IMR-90 (cell line): ENCODE measurements at regions not wholly inside any gene's neighbourhood (a gene's known extent, or its start where the extent isn't known, plus 50 kb on each side); places are given as distances from the start of the nearest gene placed in this dataset.

ENCODE experiments used
- ATAC-seq: fragments of 200-7000 bp; cut with Tn5 transposase; 2 replicates; pipeline ENCODE4 v1.9.1; 2020; ENCODE audit warnings: low read depth, mild to moderate bottlenecking, moderate library complexity
- BruUV-seq: library from RNA; stranded (reverse); fragments of 400-500 nt; replicated peaks from 2 replicates; lab custom pipeline; 2021; lab: Mats Ljungman, UMichigan
- CTCF ChIA-PET: fragments of 300-600 bp; formaldehyde crosslinking; extraction: SDS; loops from one replicate; lab custom pipeline; 2021; ENCODE audit warnings: antibody characterized with exemption; lab: Yijun Ruan, JAX
- POLR2A ChIA-PET: fragments of 300-600 bp; sonication (Branson Sonifier 250); formaldehyde crosslinking; loops from one replicate; lab custom pipeline; 2022; ENCODE audit warnings: antibody characterized with exemption; ENCODE audit not compliant: unreplicated experiment; lab: Charles Lee
- DNase-seq: peaks from one replicate; pipeline ENCODE4 v3.0.0; 2013
- H2AFZ ChIP-seq: replicated peaks from 2 replicates; pipeline ENCODE3; 2013; ENCODE audit warnings: low read length, mild to moderate bottlenecking; ENCODE audit not compliant: poor library complexity
- H2AK5ac ChIP-seq: 2 replicates; pipeline ENCODE4 v1.6.1; 2013; ENCODE audit warnings: low read depth, low read length, inconsistent platforms
- H2AK9ac ChIP-seq: replicated peaks from 2 replicates; pipeline ENCODE3; 2013; ENCODE audit warnings: mild to moderate bottlenecking, low read depth, low read length, moderate library complexity; ENCODE audit not compliant: poor library complexity
- H2BK120ac ChIP-seq: 2 replicates; pipeline ENCODE4 v1.6.1; 2013; ENCODE audit warnings: low read depth, low read length, inconsistent platforms
- H2BK15ac ChIP-seq: 3 replicates; pipeline ENCODE4 v1.6.1; 2013; ENCODE audit warnings: low read depth, low read length, inconsistent platforms
- H2BK20ac ChIP-seq: 2 replicates; pipeline ENCODE4 v1.6.1; 2013; ENCODE audit warnings: low read depth, mild to moderate bottlenecking, inconsistent platforms, low read length, moderate library complexity
- H2BK5ac ChIP-seq: 2 replicates; pipeline ENCODE4 v1.6.1; 2013; ENCODE audit warnings: mild to moderate bottlenecking, low read depth, low read length, inconsistent platforms; ENCODE audit not compliant: poor library complexity, severe bottlenecking
- H3K14ac ChIP-seq: replicated peaks from 2 replicates; pipeline ENCODE4 v1.6.1; 2013; ENCODE audit warnings: low read depth, low read length, inconsistent platforms
- H3K18ac ChIP-seq: 2 replicates; pipeline ENCODE4 v1.6.1; 2013; ENCODE audit warnings: low read depth, low read length, control low read depth
- H3K23ac ChIP-seq: 2 replicates; pipeline ENCODE4 v1.6.1; 2013; ENCODE audit warnings: low read depth, low read length, inconsistent platforms
- H3K27ac ChIP-seq: 2 replicates; pipeline ENCODE4 v1.5.1; 2013; ENCODE audit warnings: mild to moderate bottlenecking, control low read depth, low read length; ENCODE audit not compliant: insufficient read depth
- H3K27me3 ChIP-seq: 2 replicates; pipeline ENCODE4 v1.6.1; 2013; ENCODE audit warnings: low read length; ENCODE audit not compliant: control insufficient read depth, insufficient read depth
- H3K36me3 ChIP-seq: 2 replicates; pipeline ENCODE4 v1.6.1; 2013; ENCODE audit warnings: low read length, mixed read lengths; ENCODE audit not compliant: control insufficient read depth, insufficient read depth
- H3K4ac ChIP-seq: 2 replicates; pipeline ENCODE4 v1.6.1; 2013; ENCODE audit warnings: low read depth, low read length, inconsistent platforms
- H3K4me1 ChIP-seq: 2 replicates; pipeline ENCODE4 v1.6.1; 2013; ENCODE audit warnings: low read length, mixed read lengths; ENCODE audit not compliant: control insufficient read depth, insufficient read depth
- H3K4me2 ChIP-seq: 2 replicates; pipeline ENCODE4 v1.6.1; 2013; ENCODE audit warnings: low read depth, mild to moderate bottlenecking, control low read depth, low read length, moderate library complexity
- H3K4me3 ChIP-seq: 2 replicates; pipeline ENCODE4 v1.5.1; 2013; ENCODE audit warnings: low read depth, mild to moderate bottlenecking, control low read depth, low read length, moderate library complexity; ENCODE audit not compliant: insufficient read depth
- H3K56ac ChIP-seq: 2 replicates; pipeline ENCODE4 v1.6.1; 2013; ENCODE audit warnings: low read length, inconsistent platforms; ENCODE audit not compliant: insufficient read depth; ENCODE audit errors: extremely low read depth
- H3K79me1 ChIP-seq, 2 experiments: 2 replicates each; pipeline ENCODE4 v1.6.1; 2013; ENCODE audit warnings: low read length in 2 of 2, inconsistent platforms in 1 of 2, low read depth in 1 of 2
- H3K9ac ChIP-seq: 2 replicates; pipeline ENCODE4 v1.6.1; 2013; ENCODE audit warnings: low read depth, low read length, control low read depth
- H3K9me1 ChIP-seq: 2 replicates; pipeline ENCODE4 v1.6.1; 2013; ENCODE audit warnings: low read length, inconsistent platforms; ENCODE audit not compliant: insufficient read depth
- H3K9me3 ChIP-seq: 2 replicates; pipeline ENCODE4 v1.6.1; 2013; ENCODE audit warnings: low read length; ENCODE audit not compliant: control insufficient read depth, insufficient read depth
- H4K20me1 ChIP-seq: 2 replicates; pipeline ENCODE4 v1.6.1; 2013; ENCODE audit warnings: low read length, inconsistent platforms; ENCODE audit not compliant: insufficient read depth
- H4K5ac ChIP-seq: 2 replicates; pipeline ENCODE4 v1.6.1; 2013; ENCODE audit warnings: mild to moderate bottlenecking, low read depth, low read length, control low read depth
- H4K8ac ChIP-seq, 2 experiments: 2 replicates each; pipeline ENCODE4 v1.6.1; 2013; ENCODE audit warnings: low read depth in 2 of 2, low read length in 2 of 2, control low read depth in 1 of 2, inconsistent platforms in 1 of 2
- H4K91ac ChIP-seq: 2 replicates; pipeline ENCODE4 v1.6.1; 2013; ENCODE audit warnings: low read depth, low read length, inconsistent platforms; ENCODE audit not compliant: insufficient read depth
- BHLHE40 ChIP-seq: fragments of 150-350 bp; IDR thresholded peaks from 2 replicates; pipeline ENCODE4 v1.6.1; 2016; ENCODE audit warnings: mild to moderate bottlenecking, low read depth, low read length
- FOS ChIP-seq: fragments of 150-350 bp; IDR thresholded peaks from 2 replicates; pipeline ENCODE4 v1.6.1; 2016; ENCODE audit warnings: low read depth, low read length
- POLR2A ChIP-seq: IDR thresholded peaks from 2 replicates; pipeline ENCODE4 v1.6.1; 2012; ENCODE audit warnings: mild to moderate bottlenecking, low read depth, low read length
- RAD21 ChIP-seq: IDR thresholded peaks from 2 replicates; pipeline ENCODE4 v1.6.1; 2012; ENCODE audit warnings: low read length, improper control_type of control experiment
- RCOR1 ChIP-seq: IDR thresholded peaks from 2 replicates; pipeline ENCODE4 v1.6.1; 2012; ENCODE audit warnings: mild to moderate bottlenecking, low read length, improper control_type of control experiment; ENCODE audit not compliant: insufficient replicate concordance
- RFX5 ChIP-seq: IDR thresholded peaks from 2 replicates; pipeline ENCODE4 v1.8.0; 2012; ENCODE audit warnings: low read depth, mild to moderate bottlenecking, low read length, moderate library complexity
- USF2 ChIP-seq: fragments of 150-350 bp; IDR thresholded peaks from 2 replicates; pipeline ENCODE4 v1.6.1; 2017; ENCODE audit warnings: mild to moderate bottlenecking, antibody characterized with exemption, low read length, low read depth
- WGBS, 2 experiments: methylation state at CpG; one replicate each; pipeline versions ENCODE4 v1.1.5 to v1.1.7; 2013; ENCODE audit warnings: missing lambda C conversion rate in 2 of 2; ENCODE audit not compliant: insufficient read length in 1 of 2; ENCODE audit errors: extremely low coverage in 2 of 2; 5-methylcytosine and 5-hydroxymethylcytosine counted together
- dilution Hi-C: fragments of 300-500 bp; cut with HindIII; formaldehyde crosslinking; loops from one replicate; pipeline ENCODE4 v1.14.3; 2018; ENCODE audit warnings: low sequenced_read_pairs; ENCODE audit not compliant: unreplicated experiment
- in situ Hi-C: fragments of 300-500 bp; cut with MboI; formaldehyde crosslinking; loops from 3 replicates; pipeline ENCODE4 v1.14.3; 2019; ENCODE audit warnings: low sequenced_read_pairs, inconsistent platforms, mixed read lengths
- intact Hi-C: fragments of 100-400 bp; cut with micrococcal nuclease; formaldehyde crosslinking; loops from 2 replicates; pipeline ENCODE4 v1.10.0; 2022
- TF ChIP-seq, protein P1 (sequence below): conservative IDR thresholded peaks from 2 replicates; pipeline ENCODE4 v1.5.1; 2012; ENCODE audit warnings: mild to moderate bottlenecking, low read depth, low read length, improper control_type of control experiment

GRCh38 chr2:123153041-123153440, 872.0 kb upstream of the CNTNAP5 start:
- H3K9me1 ChIP-seq, result no peaks in the 10 kb centered on the region
- no peak overlapping the region for H2AK9ac ChIP-seq
- H3K36me3 ChIP-seq, result no peaks in the 10 kb centered on the region
- no peaks in the 10 kb centered on the region for H3K27me3 ChIP-seq
- H3K27ac ChIP-seq, result no peak overlapping the region
- ChIA-PET CTCF (no interaction called here), POLR2A (no interaction called here)
- no peak overlapping the region for H4K91ac ChIP-seq
- intact Hi-C loops (no loop called here), in situ Hi-C loops (no loop called here), dilution Hi-C loops (no loop called here)
- no peak overlapping the region for H4K8ac ChIP-seq
- H3K18ac ChIP-seq, result no peak overlapping the region
- H3K4ac ChIP-seq, result no peak overlapping the region
- no peak overlapping the region for H3K4me3 ChIP-seq
- no peak for ATAC-seq
- no peak overlapping the region for H3K9ac ChIP-seq
- no peak overlapping the region for H3K14ac ChIP-seq
- no TSS peak for BruUV-seq
- no peak overlapping the region for H3K4me2 ChIP-seq
- H2BK5ac ChIP-seq, result no peak overlapping the region
- H2AK5ac ChIP-seq, result no peak overlapping the region
- H3K23ac ChIP-seq, result no peak overlapping the region
- no peaks in the 10 kb centered on the region for H3K4me1 ChIP-seq
- no peak for DNase-seq
- no peak overlapping the region for H2BK20ac ChIP-seq
- no peaks in the 10 kb centered on the region for H3K79me1 ChIP-seq
- no peak overlapping the region for H4K5ac ChIP-seq
- peaks cover 3% of the 10 kb centered on the region; the same call in 1 of the 2 replicates for H3K9me3 ChIP-seq
- no peaks in the 10 kb centered on the region for H4K20me1 ChIP-seq
- no peak overlapping the region for H2AFZ ChIP-seq
- H2BK120ac ChIP-seq, result no peak overlapping the region
- WGBS, 2 experiments, result no CpG with 5 or more reads among the region's 1 CpG
- no peak overlapping the region for H3K56ac ChIP-seq
- no peak for TF ChIP-seq USF2
- TF ChIP-seq FOS, result no peak
- no peak for TF ChIP-seq POLR2A
- TF ChIP-seq RFX5, result no peak
- TF ChIP-seq, protein P1, sequence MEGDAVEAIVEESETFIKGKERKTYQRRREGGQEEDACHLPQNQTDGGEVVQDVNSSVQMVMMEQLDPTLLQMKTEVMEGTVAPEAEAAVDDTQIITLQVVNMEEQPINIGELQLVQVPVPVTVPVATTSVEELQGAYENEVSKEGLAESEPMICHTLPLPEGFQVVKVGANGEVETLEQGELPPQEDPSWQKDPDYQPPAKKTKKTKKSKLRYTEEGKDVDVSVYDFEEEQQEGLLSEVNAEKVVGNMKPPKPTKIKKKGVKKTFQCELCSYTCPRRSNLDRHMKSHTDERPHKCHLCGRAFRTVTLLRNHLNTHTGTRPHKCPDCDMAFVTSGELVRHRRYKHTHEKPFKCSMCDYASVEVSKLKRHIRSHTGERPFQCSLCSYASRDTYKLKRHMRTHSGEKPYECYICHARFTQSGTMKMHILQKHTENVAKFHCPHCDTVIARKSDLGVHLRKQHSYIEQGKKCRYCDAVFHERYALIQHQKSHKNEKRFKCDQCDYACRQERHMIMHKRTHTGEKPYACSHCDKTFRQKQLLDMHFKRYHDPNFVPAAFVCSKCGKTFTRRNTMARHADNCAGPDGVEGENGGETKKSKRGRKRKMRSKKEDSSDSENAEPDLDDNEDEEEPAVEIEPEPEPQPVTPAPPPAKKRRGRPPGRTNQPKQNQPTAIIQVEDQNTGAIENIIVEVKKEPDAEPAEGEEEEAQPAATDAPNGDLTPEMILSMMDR, result no peak
- no peak for TF ChIP-seq RCOR1
- TF ChIP-seq RAD21, result no peak
- no peak for TF ChIP-seq BHLHE40
- no peak overlapping the region for H2BK15ac ChIP-seq
